SK-N-SH (cell line): ENCODE measurements at regions not wholly inside any gene's neighbourhood (a gene's known extent, or its start where the extent isn't known, plus 50 kb on each side); places are given as distances from the start of the nearest gene placed in this dataset.

Experiments used
- CTCF ChIA-PET: fragments of 300-600, 350-600 bp; formaldehyde crosslinking; extraction: SDS; loops from one replicate; lab custom pipeline; 2021; lab: Yijun Ruan, JAX
- POLR2A ChIA-PET: fragments of 350-600 bp; sonication (Branson Sonifier 250); formaldehyde crosslinking; extraction: SDS; loops from one replicate; lab custom pipeline; 2020; ENCODE audit warnings: antibody characterized with exemption, inconsistent platforms; lab: Yijun Ruan, JAX
- DNase-seq: peaks from one replicate; pipeline ENCODE4 v3.0.0; 2012
- H2AFZ ChIP-seq: fragments of 200-600 bp; sonication (generic); 2 replicates; pipeline ENCODE4 v1.8.1; 2016; ENCODE audit warnings: antibody characterized with exemption, mild to moderate bottlenecking, low read depth
- H3F3A ChIP-seq: fragments of 200-600 bp; sonication (generic); replicated peaks from 2 replicates; pipeline ENCODE3; 2016; ENCODE audit warnings: antibody characterized with exemption, mild to moderate bottlenecking; ENCODE audit not compliant: insufficient read depth
- H3K27ac ChIP-seq, 2 experiments: fragments of 200-500 bp in 1 of 2; fragments of 200-600 bp in 1 of 2; sonication (Bioruptor generic) in 1 of 2; sonication (generic), shearing (Covaris generic) in 1 of 2; 2 replicates each; pipeline versions ENCODE4 v1.5.1 to v1.6.1; 2014 to 2016; ENCODE audit warnings: low read depth in 2 of 2, inconsistent platforms in 1 of 2, low read length in 1 of 2, mild to moderate bottlenecking in 1 of 2, mixed read lengths in 1 of 2
- H3K27me3 ChIP-seq: fragments of 200-600 bp; sonication (generic), shearing (Covaris generic); 2 replicates; pipeline ENCODE4 v1.6.1; 2016; ENCODE audit warnings: mixed run types; ENCODE audit not compliant: insufficient read depth
- H3K36me3 ChIP-seq, 2 experiments: fragments of 200-500 bp in 1 of 2; fragments of 200-600 bp in 1 of 2; sonication (Bioruptor generic) in 1 of 2; sonication (generic) in 1 of 2; replicated peaks in 1 of 2; 2 replicates each; pipeline versions ENCODE3 to v1.5.1; 2014 to 2016; ENCODE audit warnings: low read length in 1 of 2, mild to moderate bottlenecking in 1 of 2; ENCODE audit not compliant: insufficient read depth in 2 of 2, control insufficient read depth in 1 of 2
- H3K4me1 ChIP-seq, 2 experiments: fragments of 200-500 bp in 1 of 2; fragments of 200-600 bp in 1 of 2; sonication (Bioruptor generic) in 1 of 2; sonication (generic), shearing (Covaris generic) in 1 of 2; 2 replicates each; pipeline versions ENCODE4 v1.5.1 to v1.6.1; 2014 to 2016; ENCODE audit warnings: low read depth in 1 of 2, low read length in 1 of 2, mixed run types in 1 of 2; ENCODE audit not compliant: insufficient read depth in 2 of 2, control insufficient read depth in 1 of 2
- H3K4me2 ChIP-seq: fragments of 200-600 bp; sonication (generic), shearing (Covaris generic); 2 replicates; pipeline ENCODE4 v1.6.1; 2017; ENCODE audit warnings: mixed run types
- H3K4me3 ChIP-seq, 2 experiments: fragments of 200-500 bp in 1 of 2; fragments of 200-600 bp in 1 of 2; sonication (Bioruptor generic) in 1 of 2; sonication (generic), shearing (Covaris generic) in 1 of 2; 2 replicates each; pipeline versions ENCODE4 v1.5.1 to v1.8.1; 2014 to 2016; ENCODE audit warnings: low read depth in 2 of 2, inconsistent platforms in 1 of 2, low read length in 1 of 2, mild to moderate bottlenecking in 1 of 2, mixed read lengths in 1 of 2, moderate library complexity in 1 of 2
- H3K79me2 ChIP-seq: fragments of 200-600 bp; sonication (generic); 2 replicates; pipeline ENCODE4 v1.8.1; 2017; ENCODE audit warnings: mild to moderate bottlenecking; ENCODE audit not compliant: insufficient read depth
- H3K9ac ChIP-seq: fragments of 200-600 bp; sonication (generic); 2 replicates; pipeline ENCODE4 v1.6.1; 2017; ENCODE audit warnings: mixed run types
- H3K9me2 ChIP-seq: fragments of 200-600 bp; sonication (generic); 2 replicates; pipeline ENCODE4 v1.6.1; 2017; ENCODE audit warnings: mixed run types
- H3K9me3 ChIP-seq: fragments of 200-600 bp; sonication (generic); 2 replicates; pipeline ENCODE4 v1.6.1; 2017; ENCODE audit warnings: mixed run types, mild to moderate bottlenecking, moderate library complexity
- H4K20me1 ChIP-seq: fragments of 200-600 bp; sonication (generic); 2 replicates; pipeline ENCODE4 v1.6.1; 2017; ENCODE audit warnings: mild to moderate bottlenecking, mixed run types; ENCODE audit not compliant: insufficient read depth
- CHD2 ChIP-seq: fragments of 150-350 bp; IDR thresholded peaks from 2 replicates; pipeline ENCODE4 v1.6.1; 2018; ENCODE audit warnings: low read length; ENCODE audit not compliant: partially characterized antibody
- ELF1 ChIP-seq: IDR thresholded peaks from 2 replicates; pipeline ENCODE4 v1.4.0; 2012
- EZH2phosphoT487 ChIP-seq: fragments of 200-600 bp; sonication (generic); IDR thresholded peaks from 2 replicates; pipeline ENCODE4 v1.6.1; 2017; ENCODE audit warnings: low read depth, mixed run types, mild to moderate bottlenecking, antibody characterized with exemption, moderate library complexity, borderline replicate concordance
- FOXJ3 ChIP-seq: sonication (generic); formaldehyde crosslinking; IDR thresholded peaks from 2 replicates; pipeline ENCODE4 v1.5.1; 2020; ENCODE audit warnings: mild to moderate bottlenecking, missing genetic modification reagents
- FOXM1 ChIP-seq: IDR thresholded peaks from 2 replicates; pipeline ENCODE4 v1.4.0; 2012; ENCODE audit warnings: low read depth, mild to moderate bottlenecking
- GATA2 ChIP-seq: sonication (generic); formaldehyde crosslinking; IDR thresholded peaks from 2 replicates; pipeline ENCODE4 v1.5.0; 2020; ENCODE audit warnings: mild to moderate bottlenecking, missing genetic modification reagents
- IRF3 ChIP-seq: fragments of 150-350 bp; IDR thresholded peaks from 2 replicates; pipeline ENCODE4 v1.6.1; 2016; ENCODE audit warnings: mild to moderate bottlenecking, low read depth, low read length
- MAX ChIP-seq: IDR thresholded peaks from 2 replicates; pipeline ENCODE4 v1.4.0; 2012; ENCODE audit warnings: low read depth
- NRF1 ChIP-seq: IDR thresholded peaks from 2 replicates; pipeline ENCODE4 v1.6.1; 2012; ENCODE audit warnings: low read depth, mild to moderate bottlenecking, low read length
- POLR2AphosphoS5 ChIP-seq: IDR thresholded peaks from 2 replicates; pipeline ENCODE4 v1.6.1; 2012; ENCODE audit warnings: low read depth, low read length
- SIN3A ChIP-seq: IDR thresholded peaks from 2 replicates; pipeline ENCODE4 v1.6.1; 2012; ENCODE audit warnings: low read depth, mild to moderate bottlenecking, low read length, moderate library complexity, borderline replicate concordance
- SMC3 ChIP-seq: IDR thresholded peaks from 2 replicates; pipeline ENCODE4 v1.6.1; 2012; ENCODE audit warnings: low read depth, low read length, improper control_type of control experiment
- TCF12 ChIP-seq: IDR thresholded peaks from 2 replicates; pipeline ENCODE4 v1.4.0; 2012
- TEAD4 ChIP-seq: IDR thresholded peaks from 2 replicates; pipeline ENCODE4 v1.4.0; 2012; ENCODE audit warnings: mild to moderate bottlenecking, borderline replicate concordance; ENCODE audit not compliant: insufficient read depth
- USF1 ChIP-seq: IDR thresholded peaks from 2 replicates; pipeline ENCODE4 v1.4.0; 2012; ENCODE audit warnings: low read depth, borderline replicate concordance
- ZBTB33 ChIP-seq: IDR thresholded peaks from 2 replicates; pipeline ENCODE4 v1.4.0; 2012; ENCODE audit warnings: low read depth, borderline replicate concordance
- WGBS: methylation state at CpG from one replicate; pipeline ENCODE4 v1.1.6; 2017; ENCODE audit warnings: low lambda C conversion rate; 5-methylcytosine and 5-hydroxymethylcytosine counted together

- no peak for TF ChIP-seq FOXM1
These were observed 257.4 kb upstream of the PLXNA2 start (continued) for GRCh38 chr1:208501542-208501941.

- CTCF ChIA-PET, result interaction anchor here (1.1 kb wide), 1 partner anchor 28 kb away, joined by 3 read pairs; no protein-coding TSS in a partner anchor
- H3K9ac ChIP-seq, result no peak overlapping the region
- H3K27ac ChIP-seq, result no peak overlapping the region
- H3K4me2 ChIP-seq, result no peak overlapping the region
- no peaks in the 10 kb centered on the region for H3F3A ChIP-seq
- no peaks in the 10 kb centered on the region for H3K9me3 ChIP-seq
- 71% methylated on average over 8 of the region's 8 CpGs for WGBS
- no peak for TF ChIP-seq MAX
- no peak for TF ChIP-seq EZH2phosphoT487
- no peak for TF ChIP-seq TEAD4
- TF ChIP-seq IRF3, result no peak
- TF ChIP-seq ELF1, result no peak
- TF ChIP-seq ZBTB33, result no peak
- no peak for TF ChIP-seq TCF12
- TF ChIP-seq POLR2AphosphoS5, result no peak
- no peak for TF ChIP-seq FOXJ3 (CRISPR knock-in tag)
- TF ChIP-seq CHD2, result no peak
- no peak for TF ChIP-seq SIN3A
- no peak for TF ChIP-seq USF1
- TF ChIP-seq SMC3, result no peak
- TF ChIP-seq GATA2 (CRISPR knock-in tag), result no peak
- TF ChIP-seq NRF1, result no peak
- H3K36me3 ChIP-seq, result no peaks in the 10 kb centered on the region
- no peaks in the 10 kb centered on the region for H3K79me2 ChIP-seq
- no peaks in the 10 kb centered on the region for H3K27me3 ChIP-seq
- no peaks in the 10 kb centered on the region for H3K9me2 ChIP-seq
- H3K4me3 ChIP-seq, result no peak overlapping the region
- POLR2A ChIA-PET, result no interaction called here
- peaks cover 0 to 23% of the 10 kb centered on the region in 2 experiments; a peak in 2 of 4 replicates for H3K4me1 ChIP-seq
- no peak overlapping the region for H2AFZ ChIP-seq
- H4K20me1 ChIP-seq, result no peaks in the 10 kb centered on the region
- no peak for DNase-seq
These were observed 259.6 kb upstream of the PLXNA2 start for GRCh38 chr1:208503787-208504186.
